ENCODE measurements at regions not wholly inside any gene's neighbourhood (a gene's known extent, or its start where the extent isn't known, plus 50 kb on each side); places are given as distances from the start of the nearest gene placed in this dataset.

- no peak for DNase-seq (ENCODE audit: low spot score)
Measured at GRCh38 chr2:3960106-3960505, 256.7 kb downstream of the DCDC2C start.

- no peak for DNase-seq (ENCODE audit: low spot score)
Measured at GRCh38 chr2:3962719-3963118, 259.3 kb downstream of the DCDC2C start.

- DNase-seq (ENCODE audit: low spot score): no peak
Measured at GRCh38 chr2:3965211-3965610, 261.8 kb downstream of the DCDC2C start.

GRCh38 chr2:3965953-3966352 is 262.6 kb downstream of the DCDC2C start:
- no peak for DNase-seq (ENCODE audit: low spot score)

- DNase-seq (ENCODE audit: low spot score): no peak
Measured at GRCh38 chr2:3966470-3966869, 263.1 kb downstream of the DCDC2C start.

GRCh38 chr2:3968736-3969135 is 265.4 kb downstream of the DCDC2C start:
- no peak for DNase-seq (ENCODE audit: low spot score)

- no peak for DNase-seq (ENCODE audit: low spot score)
Measured at GRCh38 chr2:3970791-3971651, 267.6 kb downstream of the DCDC2C start.

- DNase-seq (ENCODE audit: low spot score): no peak
Measured at GRCh38 chr2:3971652-3972192, 268.3 kb downstream of the DCDC2C start.

GRCh38 chr2:3972377-3972776 is 269.0 kb downstream of the DCDC2C start:
- no peak for DNase-seq (ENCODE audit: low spot score)

- no peak for DNase-seq (ENCODE audit: low spot score)
Measured at GRCh38 chr2:3974765-3975164, 271.4 kb downstream of the DCDC2C start.

GRCh38 chr2:3981446-3981987 is 278.1 kb downstream of the DCDC2C start:
- no peak for DNase-seq (ENCODE audit: low spot score)

- DNase-seq (ENCODE audit: low spot score): no peak
Measured at GRCh38 chr2:3982160-3982559, 278.8 kb downstream of the DCDC2C start.

- DNase-seq (ENCODE audit: low spot score): no peak
Measured at GRCh38 chr2:3986063-3986462, 282.7 kb downstream of the DCDC2C start.

- DNase-seq (ENCODE audit: low spot score): no peak
Measured at GRCh38 chr2:3986530-3987258, 283.3 kb downstream of the DCDC2C start.

- no peak for DNase-seq (ENCODE audit: low spot score)
Measured at GRCh38 chr2:4002841-4003403, 299.5 kb downstream of the DCDC2C start.

- DNase-seq (ENCODE audit: low spot score): no peak
Measured at GRCh38 chr2:4012197-4012596, 308.8 kb downstream of the DCDC2C start.

- no peak for DNase-seq (ENCODE audit: low spot score)
Measured at GRCh38 chr2:4018535-4018934, 315.2 kb downstream of the DCDC2C start.

GRCh38 chr2:4020153-4020552 is 316.8 kb downstream of the DCDC2C start:
- DNase-seq (ENCODE audit: low spot score): no peak

- DNase-seq (ENCODE audit: low spot score): no peak
Measured at GRCh38 chr2:4020649-4021048, 317.3 kb downstream of the DCDC2C start.

GRCh38 chr2:4024605-4025004 is 321.2 kb downstream of the DCDC2C start:
- DNase-seq (ENCODE audit: low spot score): no peak

- DNase-seq (ENCODE audit: low spot score): no peak
Measured at GRCh38 chr2:4029081-4029480, 325.7 kb downstream of the DCDC2C start.

GRCh38 chr2:4039896-4040295 is 336.5 kb downstream of the DCDC2C start:
- DNase-seq (ENCODE audit: low spot score): no peak
